ENCODE measurements at regions not wholly inside any gene's neighbourhood (a gene's known extent, or its start where the extent isn't known, plus 50 kb on each side); places are given as distances from the start of the nearest gene placed in this dataset.

DNA sequence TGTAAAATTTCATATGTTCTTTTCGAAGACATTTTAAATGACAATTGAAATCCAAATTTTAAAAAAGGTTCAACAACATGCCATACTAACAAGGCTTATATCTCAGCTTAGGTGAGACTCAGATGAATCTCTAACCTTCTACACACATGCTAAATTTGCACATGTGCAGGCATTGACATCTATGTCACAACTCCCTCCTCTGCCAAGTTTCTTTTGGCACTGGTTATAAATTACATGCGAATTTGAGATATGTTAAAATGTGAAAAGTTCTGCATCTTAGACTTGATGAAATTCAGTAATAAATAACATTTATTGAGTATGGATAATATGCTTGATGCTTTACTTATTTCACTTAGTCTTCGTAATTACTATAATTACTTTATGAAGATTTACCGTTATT, 234.3 kb downstream of the TLE4 start:
- no peak for DNase-seq (ENCODE audit: low read depth)

DNA sequence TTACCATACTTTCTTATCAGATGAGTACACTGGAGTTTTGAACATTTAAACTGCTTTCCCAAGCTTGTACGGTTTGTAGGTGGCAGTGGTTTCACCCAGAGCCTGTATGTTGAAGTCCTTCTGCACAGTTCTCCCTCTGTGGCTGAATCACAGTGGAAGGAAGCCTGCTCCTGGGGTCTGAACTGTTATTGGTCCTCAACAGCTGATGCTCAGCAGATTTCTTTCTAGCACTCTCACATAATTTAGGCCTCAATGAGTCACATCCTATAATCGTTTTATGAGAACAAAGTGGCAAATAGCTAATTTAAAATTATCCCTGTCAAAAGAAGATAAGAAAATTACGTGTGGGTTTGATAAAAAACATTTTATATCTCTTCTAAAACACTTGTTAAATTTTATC, 229.7 kb downstream of the TLE4 start:
- no peak for DNase-seq (ENCODE audit: low read depth)

DNA sequence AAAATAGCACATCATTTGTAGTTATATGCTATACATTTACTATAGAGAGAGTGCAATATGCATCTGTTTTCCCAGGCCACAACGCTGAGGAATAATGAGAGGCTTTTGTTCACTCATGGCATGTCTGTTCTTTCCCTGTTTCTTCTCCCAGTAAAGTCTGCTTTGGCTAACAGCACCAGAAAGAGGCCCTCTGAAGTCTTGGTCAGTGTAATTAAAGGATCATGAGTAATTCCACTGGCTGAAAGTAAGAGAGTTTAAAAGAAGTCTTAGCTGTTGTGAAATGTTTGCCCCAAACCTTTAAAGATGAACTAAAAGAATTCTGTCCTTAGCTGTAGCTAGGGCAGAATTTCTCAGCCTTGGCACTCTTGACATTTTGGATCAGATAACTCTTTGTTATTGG, 228.8 kb downstream of the TLE4 start:
- DNase-seq (ENCODE audit: low read depth), result no peak

DNA sequence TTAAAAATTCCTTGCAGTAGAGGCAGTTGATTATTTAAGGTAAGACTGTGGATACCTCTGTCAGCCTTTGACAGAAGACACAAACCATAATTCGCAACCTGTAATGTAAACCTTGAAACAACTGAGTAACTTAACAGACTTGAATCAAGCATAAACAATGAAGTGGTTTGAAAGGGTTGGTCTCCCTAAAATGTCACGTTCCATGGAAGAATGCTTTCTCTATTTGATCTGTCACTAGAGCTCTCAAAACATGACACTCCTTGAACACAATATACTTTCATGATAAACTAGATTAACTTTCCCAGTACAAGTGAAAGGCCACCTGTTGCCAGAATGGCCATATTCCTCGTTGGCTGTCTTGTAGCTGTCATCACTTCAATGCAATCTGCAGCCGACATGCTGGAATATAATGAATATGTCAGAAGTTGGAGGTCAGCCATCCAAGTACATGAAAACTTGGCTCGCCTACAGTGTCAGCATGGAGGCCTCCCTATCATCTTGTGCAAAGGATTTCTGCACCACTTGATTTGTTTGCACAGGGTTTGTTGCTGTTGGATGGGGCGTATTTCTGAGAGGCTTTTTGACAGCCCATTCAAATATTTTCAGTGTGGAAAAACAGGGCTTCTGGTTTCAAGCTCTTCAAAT, 228.0 kb downstream of the TLE4 start:
- no peak for DNase-seq (ENCODE audit: low read depth)

DNA sequence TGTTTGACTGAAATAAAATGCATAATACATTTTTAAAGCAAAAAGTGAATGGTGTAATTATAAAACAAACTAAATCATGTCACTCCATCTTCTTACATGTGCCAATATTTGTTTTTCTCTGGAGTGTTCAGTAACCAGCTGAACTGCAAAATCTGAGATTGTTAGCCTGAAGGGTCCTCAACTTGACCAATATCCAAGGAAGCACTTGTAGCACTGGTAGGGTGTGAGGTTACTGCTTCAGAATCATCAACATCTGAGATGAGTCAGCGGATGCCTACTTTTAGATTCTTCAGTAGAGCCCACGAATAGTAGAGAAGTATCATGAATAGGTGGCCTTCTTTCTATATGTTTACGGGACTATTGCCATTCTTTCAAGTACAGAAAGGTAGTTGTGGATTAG, 226.7 kb downstream of the TLE4 start:
- DNase-seq (ENCODE audit: low read depth), result no peak

DNA sequence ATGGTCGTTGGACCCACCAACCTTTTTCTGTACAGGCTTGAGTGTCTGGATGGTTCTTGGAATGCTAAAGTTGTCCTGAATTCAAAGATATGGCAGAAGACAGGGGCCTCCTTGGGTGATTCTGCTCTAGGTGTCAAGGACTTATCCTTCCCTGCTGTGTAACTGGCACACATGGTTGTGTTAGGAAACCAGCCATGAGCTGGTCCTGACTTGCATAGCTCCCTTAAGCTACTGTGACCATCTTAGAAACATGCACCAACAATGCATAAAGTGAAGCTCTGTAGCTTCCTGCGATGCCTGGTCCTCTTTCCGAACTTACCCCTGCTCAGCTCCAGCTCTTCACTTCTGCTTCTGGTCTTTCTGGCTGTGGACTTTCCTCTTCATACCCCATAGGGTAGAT, 224.6 kb downstream of the TLE4 start:
- DNase-seq (ENCODE audit: low read depth), result no peak

- no peak for DNase-seq (ENCODE audit: low read depth)
These were observed 216.9 kb downstream of the TLE4 start for GRCh38 chr9:79788662-79789061.

DNA sequence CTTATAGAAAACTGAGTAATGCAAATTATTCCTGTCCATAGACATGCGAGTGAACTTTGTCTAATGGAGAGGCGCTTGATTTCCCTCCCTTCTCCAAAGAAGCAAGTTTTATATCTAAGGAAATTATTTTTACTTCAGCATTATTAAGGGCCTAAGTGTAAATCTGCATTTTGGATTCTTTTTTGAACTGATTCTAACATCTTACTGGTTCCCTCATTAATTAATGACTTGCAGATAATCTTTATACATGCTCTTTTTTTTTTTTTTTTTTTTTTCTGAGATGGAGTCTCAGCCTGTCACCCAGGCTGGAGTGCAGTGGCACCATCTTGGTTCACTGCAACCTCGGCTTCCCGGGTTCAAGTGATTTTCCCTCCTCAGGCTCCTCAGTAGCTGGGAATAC, 209.5 kb downstream of the TLE4 start:
- DNase-seq (ENCODE audit: low read depth), result no peak

GRCh38 chr9:79780559-79780958, 208.8 kb downstream of the TLE4 start:
- DNase-seq (ENCODE audit: low read depth), result no peak

- DNase-seq (ENCODE audit: low read depth), result no peak
These were observed 208.1 kb downstream of the TLE4 start for GRCh38 chr9:79779901-79780300.

DNA sequence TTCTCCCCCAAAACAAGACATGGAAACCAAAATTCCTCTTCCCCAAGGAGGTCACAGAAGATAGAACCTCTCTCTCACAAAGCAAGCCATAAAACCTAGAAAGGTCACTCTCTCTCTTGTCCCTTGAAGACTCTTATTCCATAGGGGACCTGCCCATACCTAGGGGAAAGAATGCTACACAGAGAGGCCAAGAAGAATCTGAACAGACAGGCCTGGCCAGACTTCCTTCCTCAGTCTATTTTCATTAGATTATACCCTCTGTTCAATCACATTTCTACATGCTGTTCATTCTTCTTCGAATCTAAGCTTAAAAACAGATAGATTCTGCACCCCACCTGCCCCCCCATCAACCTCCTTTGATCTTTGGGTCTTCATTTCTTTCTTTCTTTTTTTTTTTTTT, 206.8 kb downstream of the TLE4 start:
- no peak for DNase-seq (ENCODE audit: low read depth)

DNA sequence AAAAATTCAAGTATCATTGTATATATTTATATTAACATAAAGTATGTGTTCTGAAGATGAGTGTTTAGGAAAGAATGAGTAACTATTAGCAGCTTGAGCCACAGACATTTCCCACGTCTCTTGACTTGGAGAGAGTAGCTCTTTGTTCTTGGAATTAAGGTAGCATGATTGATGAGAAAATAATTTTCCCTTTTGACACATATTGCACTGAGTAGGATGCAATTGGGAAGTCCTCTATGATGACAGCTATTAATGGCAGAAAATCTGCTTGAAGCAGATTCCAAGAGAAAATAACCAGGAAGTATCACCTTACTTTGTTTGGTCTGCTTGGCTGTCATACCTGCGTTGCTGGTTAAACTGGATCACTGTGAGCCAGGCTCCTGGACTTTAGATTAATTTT, 204.8 kb downstream of the TLE4 start:
- DNase-seq (ENCODE audit: low read depth), result no peak
